ENCODE measurements at regions not wholly inside any gene's neighbourhood (a gene's known extent, or its start where the extent isn't known, plus 50 kb on each side); places are given as distances from the start of the nearest gene placed in this dataset.

GRCh38 chr1:22320587-22321344 lies 130.9 kb upstream of the ZBTB40 start:
- no peaks in the 10 kb centered on the region for H3K4me1 ChIP-seq (ENCODE audit: control insufficient read depth, insufficient read depth, low read length)
- H3K9ac ChIP-seq (ENCODE audit: low read length), result no peak overlapping the region
- H3K9me3 ChIP-seq (ENCODE audit: control insufficient read depth, low read length), result no peaks in the 10 kb centered on the region
- no peak overlapping the region for H3K4me3 ChIP-seq (ENCODE audit: low read length)
- H3K36me3 ChIP-seq (ENCODE audit: control insufficient read depth, insufficient read depth, low read length), result no peaks in the 10 kb centered on the region
- peaks cover 6% of the 10 kb centered on the region for H3K27me3 ChIP-seq (ENCODE audit: control insufficient read depth, insufficient read depth, low read length)

GRCh38 chr1:22321917-22322316 lies 129.7 kb upstream of the ZBTB40 start:
- H3K4me1 ChIP-seq (ENCODE audit: control insufficient read depth, insufficient read depth, low read length), result no peaks in the 10 kb centered on the region
- peaks cover 6% of the 10 kb centered on the region for H3K27me3 ChIP-seq (ENCODE audit: control insufficient read depth, insufficient read depth, low read length)
- no peaks in the 10 kb centered on the region for H3K9me3 ChIP-seq (ENCODE audit: control insufficient read depth, low read length)
- H3K9ac ChIP-seq (ENCODE audit: low read length), result no peak overlapping the region
- no peak overlapping the region for H3K4me3 ChIP-seq (ENCODE audit: low read length)
- no peaks in the 10 kb centered on the region for H3K36me3 ChIP-seq (ENCODE audit: control insufficient read depth, insufficient read depth, low read length)

GRCh38 chr1:22323141-22323845 lies 128.4 kb upstream of the ZBTB40 start:
- Histone ChIP-seq H3K9me3 (ENCODE audit: control insufficient read depth, low read length) (no peaks in the 10 kb centered on the region), H3K4me3 (ENCODE audit: low read length) (no peak overlapping the region), H3K36me3 (ENCODE audit: control insufficient read depth, insufficient read depth, low read length) (no peaks in the 10 kb centered on the region), H3K4me1 (ENCODE audit: control insufficient read depth, insufficient read depth, low read length) (no peaks in the 10 kb centered on the region), H3K27me3 (ENCODE audit: control insufficient read depth, insufficient read depth, low read length) (peaks cover 6% of the 10 kb centered on the region), H3K9ac (ENCODE audit: low read length) (no peak overlapping the region)

- Histone ChIP-seq H3K4me3 (ENCODE audit: low read length) (no peak overlapping the region), H3K9me3 (ENCODE audit: control insufficient read depth, low read length) (no peaks in the 10 kb centered on the region), H3K9ac (ENCODE audit: low read length) (no peak overlapping the region)
Measured at GRCh38 chr1:22323846-22324504, 127.7 kb upstream of the ZBTB40 start.

GRCh38 chr1:22325531-22326371 lies 125.9 kb upstream of the ZBTB40 start:
- Histone ChIP-seq H3K9me3 (ENCODE audit: control insufficient read depth, low read length) (no peaks in the 10 kb centered on the region), H3K27me3 (ENCODE audit: control insufficient read depth, insufficient read depth, low read length) (no peaks in the 10 kb centered on the region), H3K4me1 (ENCODE audit: control insufficient read depth, insufficient read depth, low read length) (no peaks in the 10 kb centered on the region), H3K9ac (ENCODE audit: low read length) (no peak overlapping the region), H3K4me3 (ENCODE audit: low read length) (no peak overlapping the region), H3K36me3 (ENCODE audit: control insufficient read depth, insufficient read depth, low read length) (no peaks in the 10 kb centered on the region)

More at GRCh38 chr1:22323846-22324504, 127.7 kb upstream of the ZBTB40 start:
- Histone ChIP-seq H3K36me3 (ENCODE audit: control insufficient read depth, insufficient read depth, low read length) (no peaks in the 10 kb centered on the region), H3K4me1 (ENCODE audit: control insufficient read depth, insufficient read depth, low read length) (no peaks in the 10 kb centered on the region), H3K27me3 (ENCODE audit: control insufficient read depth, insufficient read depth, low read length) (peaks cover under 1% of the 10 kb centered on the region)

GRCh38 chr1:22326372-22326915 lies 125.2 kb upstream of the ZBTB40 start:
- H3K9ac ChIP-seq (ENCODE audit: low read length), result no peak overlapping the region
- no peaks in the 10 kb centered on the region for H3K4me1 ChIP-seq (ENCODE audit: control insufficient read depth, insufficient read depth, low read length)
- H3K36me3 ChIP-seq (ENCODE audit: control insufficient read depth, insufficient read depth, low read length), result no peaks in the 10 kb centered on the region
- H3K4me3 ChIP-seq (ENCODE audit: low read length), result no peak overlapping the region
- H3K9me3 ChIP-seq (ENCODE audit: control insufficient read depth, low read length), result no peaks in the 10 kb centered on the region
- H3K27me3 ChIP-seq (ENCODE audit: control insufficient read depth, insufficient read depth, low read length), result no peaks in the 10 kb centered on the region

- no peaks in the 10 kb centered on the region for H3K9me3 ChIP-seq (ENCODE audit: control insufficient read depth, low read length)
- H3K27me3 ChIP-seq (ENCODE audit: control insufficient read depth, insufficient read depth, low read length), result no peaks in the 10 kb centered on the region
- no peaks in the 10 kb centered on the region for H3K4me1 ChIP-seq (ENCODE audit: control insufficient read depth, insufficient read depth, low read length)
- no peak overlapping the region for H3K9ac ChIP-seq (ENCODE audit: low read length)
- no peak overlapping the region for H3K4me3 ChIP-seq (ENCODE audit: low read length)
- H3K36me3 ChIP-seq (ENCODE audit: control insufficient read depth, insufficient read depth, low read length), result no peaks in the 10 kb centered on the region
Measured at GRCh38 chr1:22326931-22327330, 124.7 kb upstream of the ZBTB40 start.

GRCh38 chr1:22327411-22327810 lies 124.2 kb upstream of the ZBTB40 start:
- H3K9ac ChIP-seq (ENCODE audit: low read length), result no peak overlapping the region

GRCh38 chr1:22328331-22329147 lies 123.1 kb upstream of the ZBTB40 start:
- no peak overlapping the region for H3K4me3 ChIP-seq (ENCODE audit: low read length)
- H3K36me3 ChIP-seq (ENCODE audit: control insufficient read depth, insufficient read depth, low read length), result no peaks in the 10 kb centered on the region
- no peaks in the 10 kb centered on the region for H3K27me3 ChIP-seq (ENCODE audit: control insufficient read depth, insufficient read depth, low read length)
- H3K9ac ChIP-seq (ENCODE audit: low read length), result no peak overlapping the region
- no peaks in the 10 kb centered on the region for H3K9me3 ChIP-seq (ENCODE audit: control insufficient read depth, low read length)
- no peaks in the 10 kb centered on the region for H3K4me1 ChIP-seq (ENCODE audit: control insufficient read depth, insufficient read depth, low read length)

More at GRCh38 chr1:22327411-22327810, 124.2 kb upstream of the ZBTB40 start:
- Histone ChIP-seq H3K36me3 (ENCODE audit: control insufficient read depth, insufficient read depth, low read length) (no peaks in the 10 kb centered on the region), H3K9me3 (ENCODE audit: control insufficient read depth, low read length) (no peaks in the 10 kb centered on the region), H3K4me3 (ENCODE audit: low read length) (no peak overlapping the region), H3K27me3 (ENCODE audit: control insufficient read depth, insufficient read depth, low read length) (no peaks in the 10 kb centered on the region), H3K4me1 (ENCODE audit: control insufficient read depth, insufficient read depth, low read length) (no peaks in the 10 kb centered on the region)

- H3K4me1 ChIP-seq (ENCODE audit: control insufficient read depth, insufficient read depth, low read length), result no peaks in the 10 kb centered on the region
- no peaks in the 10 kb centered on the region for H3K9me3 ChIP-seq (ENCODE audit: control insufficient read depth, low read length)
- no peaks in the 10 kb centered on the region for H3K36me3 ChIP-seq (ENCODE audit: control insufficient read depth, insufficient read depth, low read length)
- no peak overlapping the region for H3K4me3 ChIP-seq (ENCODE audit: low read length)
- H3K27me3 ChIP-seq (ENCODE audit: control insufficient read depth, insufficient read depth, low read length), result no peaks in the 10 kb centered on the region
- no peak overlapping the region for H3K9ac ChIP-seq (ENCODE audit: low read length)
Measured at GRCh38 chr1:22329148-22329515, 122.5 kb upstream of the ZBTB40 start.
